HG03039 (cell line): ENCODE measurements at regions not wholly inside any gene's neighbourhood (a gene's known extent, or its start where the extent isn't known, plus 50 kb on each side); places are given as distances from the start of the nearest gene placed in this dataset.
"Not testable (repeated sequence)": the region's sequence is repeated elsewhere in the genome, so short reads cannot be mapped to it uniquely, and the experiment has no call there.

Experiments
- ATAC-seq: cut with Tn5 transposase; IDR thresholded peaks from one replicate; pipeline ENCODE4 v1.9.1; 2021; ENCODE audit warnings: mild to moderate bottlenecking, moderate library complexity; ENCODE audit not compliant: unreplicated experiment

- no peak for ATAC-seq
Observed at GRCh38 chr4:188432328-188432727, 293.1 kb downstream of the TRIML1 start.

GRCh38 chr4:188433741-188434315, 294.6 kb downstream of the TRIML1 start:
- ATAC-seq: no peak

- ATAC-seq: no peak
Observed at GRCh38 chr4:188434643-188435042, 295.4 kb downstream of the TRIML1 start.

DNA sequence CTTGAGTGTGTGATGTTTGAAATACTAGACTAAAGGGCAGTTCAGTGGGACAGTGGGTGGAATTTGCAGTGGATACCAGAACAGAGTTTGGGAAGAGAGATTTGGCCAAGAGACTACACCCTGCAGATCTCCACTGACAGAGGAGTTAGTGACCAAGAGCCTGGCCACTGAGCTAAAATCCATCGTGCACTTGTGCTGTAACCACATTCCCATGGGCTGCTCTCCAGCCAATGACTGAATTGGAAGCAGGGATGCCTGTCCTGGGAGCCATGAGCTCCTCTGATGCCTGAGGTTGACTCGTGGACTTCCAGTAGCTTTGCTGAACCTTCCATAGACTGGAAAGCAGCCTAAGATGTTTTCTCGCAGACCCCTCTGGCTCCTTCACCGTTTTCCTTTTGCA, 296.1 kb downstream of the TRIML1 start:
- no peak for ATAC-seq

- no peak for ATAC-seq
Observed at GRCh38 chr4:188437535-188437934, 298.3 kb downstream of the TRIML1 start.

DNA sequence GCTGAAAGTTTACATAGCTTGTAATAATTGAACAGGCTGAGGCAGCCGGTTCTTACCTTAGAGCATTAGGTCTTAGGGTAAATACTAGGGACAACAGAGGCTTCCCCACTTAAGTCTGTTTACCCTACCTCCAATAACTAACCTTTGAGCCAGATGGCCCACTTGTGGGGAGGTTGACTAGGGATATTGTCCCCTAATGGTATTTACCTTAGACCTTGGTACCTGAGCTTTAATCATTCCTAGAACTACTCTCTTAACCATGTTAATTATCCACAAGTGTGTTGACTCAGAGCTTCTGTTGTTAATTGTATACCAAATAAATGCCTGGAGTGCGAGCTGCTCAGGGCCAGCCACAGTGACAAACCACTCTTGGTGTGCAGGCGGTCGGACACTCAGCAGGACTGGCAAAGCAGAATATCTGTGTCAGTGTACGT, 299.2 kb downstream of the TRIML1 start:
- ATAC-seq: not testable (repeated sequence)

- ATAC-seq: no peak
Observed at GRCh38 chr4:188439641-188440311, 300.5 kb downstream of the TRIML1 start.

DNA sequence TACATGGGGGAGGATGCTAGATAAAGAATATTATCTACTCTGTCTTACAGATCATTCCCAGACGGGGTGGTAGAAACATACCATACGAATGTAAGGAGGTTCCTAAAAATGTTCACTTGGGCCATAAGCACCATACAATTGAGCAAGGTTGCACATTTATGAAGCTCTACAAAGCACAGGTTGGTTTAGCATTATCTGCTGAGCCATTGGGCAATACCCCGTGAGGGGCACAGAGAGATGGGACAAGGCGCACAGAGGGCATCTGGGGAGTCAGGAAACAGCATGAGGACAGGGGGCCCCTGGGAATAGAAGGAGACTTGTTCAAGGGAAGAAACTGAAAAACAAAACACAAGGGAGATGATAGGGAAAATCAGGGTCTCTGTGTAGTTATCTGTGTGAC, 305.3 kb downstream of the TRIML1 start:
- ATAC-seq: no peak

- ATAC-seq: not testable (repeated sequence)
Observed at GRCh38 chr4:188448996-188449395, 309.8 kb downstream of the TRIML1 start.

GRCh38 chr4:188450571-188450970, 311.3 kb downstream of the TRIML1 start:
- no peak for ATAC-seq

- no peak for ATAC-seq
Observed at GRCh38 chr4:188452097-188452496, 312.9 kb downstream of the TRIML1 start.

GRCh38 chr4:188454575-188454974, 315.3 kb downstream of the TRIML1 start:
- ATAC-seq: no peak

DNA sequence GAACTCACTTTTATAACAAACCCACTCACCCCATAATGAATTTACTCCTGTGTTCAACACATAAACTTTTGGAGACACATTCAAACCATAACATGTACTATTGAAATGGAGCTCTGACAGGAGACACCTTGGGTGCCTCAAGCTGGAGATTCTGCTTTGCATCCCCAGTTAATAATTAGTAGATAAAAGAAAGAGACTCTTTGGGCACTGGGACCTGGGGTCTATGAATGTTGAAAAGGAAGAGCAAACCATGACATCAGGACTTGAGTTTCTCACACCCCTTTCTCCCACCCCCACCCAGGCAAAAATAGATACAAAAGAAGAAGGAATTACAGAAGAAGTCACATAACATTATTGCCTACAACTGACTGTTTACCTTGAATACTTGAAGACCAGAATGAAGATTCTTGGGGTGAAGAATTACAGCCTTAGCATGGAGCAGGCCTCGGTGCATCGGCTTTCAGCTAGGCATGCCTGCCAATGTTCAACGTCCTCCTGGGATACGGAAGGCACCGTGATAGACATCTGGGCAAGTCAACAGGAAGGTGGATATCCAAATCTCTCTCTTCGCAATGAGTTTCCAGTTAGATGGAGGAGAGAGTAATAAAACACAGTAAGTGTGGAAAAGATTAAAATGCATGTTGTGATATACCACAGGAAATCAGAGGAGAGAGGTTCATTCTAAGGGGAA, 316.0 kb downstream of the TRIML1 start:
- ATAC-seq: no peak

- no peak for ATAC-seq
Observed at GRCh38 chr4:188459381-188459780, 320.1 kb downstream of the TRIML1 start.

DNA sequence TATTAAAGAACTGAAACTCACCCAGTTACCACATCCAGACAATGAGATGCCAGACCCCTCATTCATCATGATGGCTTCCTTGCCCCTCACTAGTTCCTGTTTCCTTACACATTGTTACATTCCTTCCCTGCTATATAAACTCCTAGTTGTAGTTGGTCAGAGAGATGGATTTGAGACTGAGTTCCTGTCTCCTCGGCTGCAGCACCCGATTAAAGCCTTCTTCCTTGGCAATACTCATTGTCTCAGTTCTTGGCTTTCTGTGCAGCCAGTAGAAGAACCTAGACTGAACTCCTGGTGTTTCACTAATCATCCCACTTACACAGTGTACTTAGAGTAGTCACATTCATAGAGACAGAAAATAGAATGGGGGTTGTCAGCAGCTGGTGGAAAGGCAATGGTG, 324.7 kb downstream of the TRIML1 start:
- no peak for ATAC-seq

DNA sequence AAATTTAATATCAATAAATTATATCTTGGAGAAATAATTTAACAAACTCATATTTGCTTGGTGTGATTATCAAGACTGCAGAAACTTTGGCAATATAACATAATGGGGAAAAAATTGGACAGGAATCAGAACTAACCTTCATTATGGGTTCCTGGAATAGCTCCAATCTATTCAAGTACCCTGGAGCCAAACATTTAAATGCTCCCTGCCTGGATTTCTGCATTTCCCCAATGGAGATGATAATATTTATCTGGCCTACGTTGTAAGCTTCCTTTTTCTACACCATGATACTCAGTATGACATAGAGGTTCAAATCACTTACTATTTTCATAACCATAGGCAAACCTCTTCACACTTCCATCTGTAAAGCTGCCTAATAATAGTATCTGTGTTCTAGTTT, 326.8 kb downstream of the TRIML1 start:
- no peak for ATAC-seq

- ATAC-seq: no peak
Observed at GRCh38 chr4:188484256-188484655, 345.0 kb downstream of the TRIML1 start.

GRCh38 chr4:188485906-188486305, 346.7 kb downstream of the TRIML1 start:
- ATAC-seq: no peak

DNA sequence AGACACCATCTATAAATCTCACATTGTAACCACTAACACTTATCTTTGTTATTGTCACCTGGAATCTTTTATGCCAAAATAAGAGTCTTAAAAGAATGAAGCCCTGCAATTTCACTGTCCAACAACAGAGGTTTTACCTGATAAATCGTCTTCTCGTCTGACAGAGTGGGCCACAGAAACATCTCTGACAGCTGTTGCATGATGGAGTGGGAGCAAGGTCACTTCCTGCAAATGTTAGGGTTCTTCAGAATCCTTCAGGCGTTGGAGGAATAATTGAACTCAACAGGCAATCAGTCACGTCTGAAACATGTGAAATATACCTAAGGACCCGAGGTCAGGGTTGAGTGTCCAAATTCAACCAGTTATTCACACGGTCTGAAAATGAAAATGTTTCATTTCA, 353.6 kb downstream of the TRIML1 start:
- ATAC-seq: no peak

- ATAC-seq: no peak
Observed at GRCh38 chr4:188495169-188495568, 355.9 kb downstream of the TRIML1 start.

GRCh38 chr4:188511431-188511830, 372.2 kb downstream of the TRIML1 start:
- ATAC-seq: no peak

- ATAC-seq: no peak
Observed at GRCh38 chr4:188532751-188533150, 393.5 kb downstream of the TRIML1 start.
